PC-9 (cell line): ENCODE measurements at regions not wholly inside any gene's neighbourhood (a gene's known extent, or its start where the extent isn't known, plus 50 kb on each side); places are given as distances from the start of the nearest gene placed in this dataset.

Experiments
- EZH2 ChIP-seq: fragments of 200-600 bp; sonication (generic); IDR thresholded peaks from 2 replicates; pipeline ENCODE4 v1.8.0; 2017; ENCODE audit warnings: antibody characterized with exemption, low read depth
- TF ChIP-seq, protein P1 (sequence below): fragments of 200-600 bp; sonication (generic); conservative IDR thresholded peaks from 2 replicates; pipeline ENCODE4 v1.6.1; 2017; ENCODE audit warnings: mixed run types, antibody characterized with exemption, mild to moderate bottlenecking, moderate library complexity

GRCh38 chr18:8520266-8520665, 89.0 kb upstream of the RAB12 start:
- TF ChIP-seq EZH2 = no peak
- TF ChIP-seq, protein P1, sequence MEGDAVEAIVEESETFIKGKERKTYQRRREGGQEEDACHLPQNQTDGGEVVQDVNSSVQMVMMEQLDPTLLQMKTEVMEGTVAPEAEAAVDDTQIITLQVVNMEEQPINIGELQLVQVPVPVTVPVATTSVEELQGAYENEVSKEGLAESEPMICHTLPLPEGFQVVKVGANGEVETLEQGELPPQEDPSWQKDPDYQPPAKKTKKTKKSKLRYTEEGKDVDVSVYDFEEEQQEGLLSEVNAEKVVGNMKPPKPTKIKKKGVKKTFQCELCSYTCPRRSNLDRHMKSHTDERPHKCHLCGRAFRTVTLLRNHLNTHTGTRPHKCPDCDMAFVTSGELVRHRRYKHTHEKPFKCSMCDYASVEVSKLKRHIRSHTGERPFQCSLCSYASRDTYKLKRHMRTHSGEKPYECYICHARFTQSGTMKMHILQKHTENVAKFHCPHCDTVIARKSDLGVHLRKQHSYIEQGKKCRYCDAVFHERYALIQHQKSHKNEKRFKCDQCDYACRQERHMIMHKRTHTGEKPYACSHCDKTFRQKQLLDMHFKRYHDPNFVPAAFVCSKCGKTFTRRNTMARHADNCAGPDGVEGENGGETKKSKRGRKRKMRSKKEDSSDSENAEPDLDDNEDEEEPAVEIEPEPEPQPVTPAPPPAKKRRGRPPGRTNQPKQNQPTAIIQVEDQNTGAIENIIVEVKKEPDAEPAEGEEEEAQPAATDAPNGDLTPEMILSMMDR = no peak
